OCI-LY1 (cell line): ENCODE measurements at regions not wholly inside any gene's neighbourhood (a gene's known extent, or its start where the extent isn't known, plus 50 kb on each side); places are given as distances from the start of the nearest gene placed in this dataset.

Experiments used
- H2AFZ ChIP-seq: fragments of 200-600 bp; sonication (generic), shearing (Covaris generic); 2 replicates; pipeline ENCODE4 v1.6.0; 2014; ENCODE audit warnings: antibody characterized with exemption, mild to moderate bottlenecking, low read length
- H3F3A ChIP-seq: fragments of 200-600 bp; sonication (generic), shearing (Covaris generic); 2 replicates; pipeline ENCODE4 v1.6.0; 2014; ENCODE audit warnings: mild to moderate bottlenecking, antibody characterized with exemption, low read length, moderate library complexity; ENCODE audit not compliant: insufficient read depth
- H3K27ac ChIP-seq: fragments of 200-600 bp; sonication (generic); 2 replicates; pipeline ENCODE4 v1.5.1; 2014; ENCODE audit warnings: low read length, mixed run types, mild to moderate bottlenecking, low read depth; ENCODE audit not compliant: poor library complexity, severe bottlenecking
- H3K27me3 ChIP-seq: fragments of 200-600 bp; sonication (generic); 2 replicates; pipeline ENCODE4 v1.6.0; 2014; ENCODE audit warnings: antibody characterized with exemption, mild to moderate bottlenecking, low read length, moderate library complexity; ENCODE audit not compliant: insufficient read depth
- H3K36me3 ChIP-seq: fragments of 200-600 bp; sonication (generic); 2 replicates; pipeline ENCODE4 v1.6.1; 2014; ENCODE audit warnings: mild to moderate bottlenecking, antibody characterized with exemption, low read length, moderate library complexity, mixed read lengths; ENCODE audit not compliant: insufficient read depth
- H3K4me1 ChIP-seq: fragments of 200-600 bp; sonication (generic); 2 replicates; pipeline ENCODE4 v1.5.1; 2014; ENCODE audit warnings: mild to moderate bottlenecking, low read length, moderate library complexity; ENCODE audit not compliant: insufficient read depth, severe bottlenecking
- H3K4me2 ChIP-seq: fragments of 200-600 bp; sonication (generic), shearing (Covaris generic); 2 replicates; pipeline ENCODE4 v1.6.1; 2014; ENCODE audit warnings: low read length
- H3K4me3 ChIP-seq: fragments of 200-600 bp; sonication (generic); 2 replicates; pipeline ENCODE4 v1.5.1; 2014; ENCODE audit warnings: low read length, low read depth, mild to moderate bottlenecking, mixed read lengths; ENCODE audit not compliant: poor library complexity, severe bottlenecking
- H3K79me2 ChIP-seq: fragments of 200-600 bp; shearing (Covaris generic); 2 replicates; pipeline ENCODE4 v1.6.1; 2016; ENCODE audit warnings: mixed run types, low read length, mixed read lengths; ENCODE audit not compliant: insufficient read depth
- H3K9ac ChIP-seq: fragments of 200-600 bp; sonication (generic), shearing (Covaris generic); 2 replicates; pipeline ENCODE4 v1.6.1; 2014; ENCODE audit warnings: mild to moderate bottlenecking, low read length, mixed read lengths
- H3K9me2 ChIP-seq: fragments of 200-600 bp; sonication (generic), shearing (Covaris generic); 2 replicates; pipeline ENCODE4 v1.6.1; 2014; ENCODE audit warnings: low read depth, mild to moderate bottlenecking, low read length, mixed read lengths
- H3K9me3 ChIP-seq: fragments of 200-600 bp; shearing (Covaris generic); 2 replicates; pipeline ENCODE4 v1.6.1; 2014; ENCODE audit warnings: low read length, mixed read lengths
- H4K20me1 ChIP-seq: fragments of 200-600 bp; sonication (generic), shearing (Covaris generic); 2 replicates; pipeline ENCODE4 v1.6.0; 2016; ENCODE audit warnings: mild to moderate bottlenecking, low read length; ENCODE audit not compliant: insufficient read depth
- CTCF ChIP-seq: fragments of 200-600 bp; sonication (generic), shearing (Covaris generic); IDR thresholded peaks from 2 replicates; pipeline ENCODE4 v1.5.1; 2017; ENCODE audit warnings: mild to moderate bottlenecking, antibody characterized with exemption, low read length, moderate library complexity, mixed read lengths
- EZH2 ChIP-seq: fragments of 200-600 bp; sonication (generic), shearing (Covaris generic); IDR thresholded peaks from 2 replicates; pipeline ENCODE4 v1.8.0; 2017; ENCODE audit warnings: borderline replicate concordance, mixed run types, mild to moderate bottlenecking, antibody characterized with exemption, low read length, moderate library complexity, mixed read lengths

GRCh38 chr5:14971873-14972272 lies 100.3 kb upstream of the ANKH start:
- Histone ChIP-seq H3F3A (no peaks in the 10 kb centered on the region), H3K27me3 (no peaks in the 10 kb centered on the region), H3K4me1 (no peaks in the 10 kb centered on the region), H3K9me2 (no peaks in the 10 kb centered on the region), H3K27ac (no peak overlapping the region), H4K20me1 (no peaks in the 10 kb centered on the region), H3K4me3 (no peak overlapping the region), H3K36me3 (no peaks in the 10 kb centered on the region), H2AFZ (no peak overlapping the region), H3K4me2 (no peak overlapping the region), H3K9ac (no peak overlapping the region), H3K79me2 (no peaks in the 10 kb centered on the region), H3K9me3 (no peaks in the 10 kb centered on the region)
- no peak for TF ChIP-seq EZH2
- no peak for TF ChIP-seq CTCF

GRCh38 chr5:14968796-14969195 lies 97.2 kb upstream of the ANKH start:
- Histone ChIP-seq H3K4me3 (no peak overlapping the region), H3K36me3 (no peaks in the 10 kb centered on the region), H3K9me2 (no peaks in the 10 kb centered on the region), H3K9ac (no peak overlapping the region), H3K27ac (no peak overlapping the region), H2AFZ (no peak overlapping the region), H3K79me2 (no peaks in the 10 kb centered on the region), H3K4me2 (no peak overlapping the region), H3F3A (no peaks in the 10 kb centered on the region), H3K4me1 (no peaks in the 10 kb centered on the region), H4K20me1 (no peaks in the 10 kb centered on the region), H3K9me3 (no peaks in the 10 kb centered on the region), H3K27me3 (no peaks in the 10 kb centered on the region)
- no peak for TF ChIP-seq CTCF
- TF ChIP-seq EZH2 = no peak

GRCh38 chr5:14967166-14967565 lies 95.6 kb upstream of the ANKH start:
- Histone ChIP-seq H3K79me2 (no peaks in the 10 kb centered on the region), H2AFZ (no peak overlapping the region), H3K9ac (no peak overlapping the region), H4K20me1 (no peaks in the 10 kb centered on the region), H3K4me2 (no peak overlapping the region), H3K27me3 (no peaks in the 10 kb centered on the region), H3K4me1 (no peaks in the 10 kb centered on the region), H3K9me2 (no peaks in the 10 kb centered on the region), H3K36me3 (no peaks in the 10 kb centered on the region), H3K4me3 (no peak overlapping the region), H3K27ac (no peak overlapping the region), H3K9me3 (no peaks in the 10 kb centered on the region), H3F3A (no peaks in the 10 kb centered on the region)
- TF ChIP-seq CTCF (no peak), EZH2 (no peak)
